ENCODE measurements at regions not wholly inside any gene's neighbourhood (a gene's known extent, or its start where the extent isn't known, plus 50 kb on each side); places are given as distances from the start of the nearest gene placed in this dataset.
"Not testable (repeated sequence)": the region's sequence is repeated elsewhere in the genome, so short reads cannot be mapped to it uniquely, and the experiment has no call there.

DNA sequence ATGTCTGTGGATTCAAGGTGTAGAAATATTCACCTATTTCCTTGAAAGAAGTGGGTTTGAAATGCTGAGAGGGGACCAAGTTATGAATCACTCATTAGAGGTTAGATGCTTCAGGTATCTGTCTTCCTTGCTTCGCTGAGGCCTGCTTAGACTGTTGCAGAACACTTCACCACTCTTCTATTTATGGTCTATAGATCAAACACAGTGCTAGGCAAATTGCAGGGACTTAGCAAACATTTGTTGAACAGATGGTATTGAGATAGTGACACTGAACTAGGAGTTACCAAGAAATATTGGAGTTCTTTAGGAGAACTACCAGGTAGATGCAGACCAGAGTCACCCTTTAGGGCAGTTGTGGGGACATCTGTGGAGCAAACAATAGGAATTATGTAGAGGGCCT is 123.8 kb downstream of the RFPL4B start:
- intact Hi-C loops (cut with DNase I) = no loop called here
- ATAC-seq (no peak), DNase-seq (no peak)
- no peaks in the 10 kb centered on the region for H3K4me1 ChIP-seq
- H3K36me3 ChIP-seq = no peaks in the 10 kb centered on the region
- TF ChIP-seq, protein P1, sequence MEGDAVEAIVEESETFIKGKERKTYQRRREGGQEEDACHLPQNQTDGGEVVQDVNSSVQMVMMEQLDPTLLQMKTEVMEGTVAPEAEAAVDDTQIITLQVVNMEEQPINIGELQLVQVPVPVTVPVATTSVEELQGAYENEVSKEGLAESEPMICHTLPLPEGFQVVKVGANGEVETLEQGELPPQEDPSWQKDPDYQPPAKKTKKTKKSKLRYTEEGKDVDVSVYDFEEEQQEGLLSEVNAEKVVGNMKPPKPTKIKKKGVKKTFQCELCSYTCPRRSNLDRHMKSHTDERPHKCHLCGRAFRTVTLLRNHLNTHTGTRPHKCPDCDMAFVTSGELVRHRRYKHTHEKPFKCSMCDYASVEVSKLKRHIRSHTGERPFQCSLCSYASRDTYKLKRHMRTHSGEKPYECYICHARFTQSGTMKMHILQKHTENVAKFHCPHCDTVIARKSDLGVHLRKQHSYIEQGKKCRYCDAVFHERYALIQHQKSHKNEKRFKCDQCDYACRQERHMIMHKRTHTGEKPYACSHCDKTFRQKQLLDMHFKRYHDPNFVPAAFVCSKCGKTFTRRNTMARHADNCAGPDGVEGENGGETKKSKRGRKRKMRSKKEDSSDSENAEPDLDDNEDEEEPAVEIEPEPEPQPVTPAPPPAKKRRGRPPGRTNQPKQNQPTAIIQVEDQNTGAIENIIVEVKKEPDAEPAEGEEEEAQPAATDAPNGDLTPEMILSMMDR (IDR thresholded peaks at IDR 0.05) = no peak
- no peak overlapping the region for H3K27ac ChIP-seq
- H3K4me3 ChIP-seq = no peak overlapping the region
- H3K9me3 ChIP-seq = no peaks in the 10 kb centered on the region
- no peaks in the 10 kb centered on the region for H3K27me3 ChIP-seq (ENCODE audit: low read depth)

DNA sequence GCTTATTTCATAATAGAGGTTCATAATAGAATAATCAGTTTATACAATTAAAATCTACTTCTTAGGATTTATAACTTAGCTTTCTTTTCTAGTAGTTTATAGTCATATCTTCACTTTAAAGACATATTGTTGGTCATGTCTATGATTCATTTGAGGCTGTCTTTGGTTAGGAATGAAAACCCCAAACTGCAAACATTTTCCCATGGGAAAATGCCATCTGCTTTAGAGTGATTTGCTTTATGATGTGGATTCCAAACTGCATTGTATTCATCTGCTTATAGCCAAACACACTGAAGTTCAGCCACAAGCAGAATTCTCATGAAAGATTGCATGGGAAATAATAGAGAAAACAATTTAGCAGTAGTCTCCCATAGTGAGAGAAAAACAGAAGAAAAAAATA is 128.0 kb downstream of the RFPL4B start:
- no peaks in the 10 kb centered on the region for H3K36me3 ChIP-seq
- no peaks in the 10 kb centered on the region for H3K27me3 ChIP-seq (ENCODE audit: low read depth)
- H3K9me3 ChIP-seq = no peaks in the 10 kb centered on the region
- no peak overlapping the region for H3K27ac ChIP-seq
- no peaks in the 10 kb centered on the region for H3K4me1 ChIP-seq
- DNase-seq = no peak
- no peak for ATAC-seq
- no peak overlapping the region for H3K4me3 ChIP-seq
- intact Hi-C loops (cut with DNase I) = no loop called here
- TF ChIP-seq, protein P1 (IDR thresholded peaks at IDR 0.05) = no peak

DNA sequence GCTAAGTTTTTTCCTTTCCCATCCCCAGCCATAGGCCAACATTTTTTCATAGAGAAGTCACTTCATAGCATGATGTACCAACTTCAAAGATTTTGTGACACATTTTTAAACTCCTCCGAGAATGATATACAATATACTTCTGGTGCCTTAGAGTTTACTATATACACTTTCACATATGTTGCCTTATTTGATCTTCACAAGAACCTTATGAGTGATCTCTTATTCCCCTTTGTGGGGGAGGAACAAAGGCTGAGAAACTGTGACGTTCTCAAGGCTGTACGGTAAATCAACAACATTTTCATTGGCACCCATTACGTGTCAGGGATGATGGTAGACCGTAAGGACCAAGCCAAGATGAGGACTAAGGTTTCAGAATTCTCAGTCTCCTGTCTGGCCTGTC is 130.0 kb downstream of the RFPL4B start:
- no peak overlapping the region for H3K27ac ChIP-seq
- no peak overlapping the region for H3K4me3 ChIP-seq
- DNase-seq (no peak), ATAC-seq (no peak)
- no peaks in the 10 kb centered on the region for H3K27me3 ChIP-seq (ENCODE audit: low read depth)
- TF ChIP-seq, protein P1 (IDR thresholded peaks at IDR 0.05) = no peak
- no peaks in the 10 kb centered on the region for H3K4me1 ChIP-seq
- intact Hi-C loops (cut with DNase I) = no loop called here
- H3K9me3 ChIP-seq = no peaks in the 10 kb centered on the region
- H3K36me3 ChIP-seq = no peaks in the 10 kb centered on the region

DNA sequence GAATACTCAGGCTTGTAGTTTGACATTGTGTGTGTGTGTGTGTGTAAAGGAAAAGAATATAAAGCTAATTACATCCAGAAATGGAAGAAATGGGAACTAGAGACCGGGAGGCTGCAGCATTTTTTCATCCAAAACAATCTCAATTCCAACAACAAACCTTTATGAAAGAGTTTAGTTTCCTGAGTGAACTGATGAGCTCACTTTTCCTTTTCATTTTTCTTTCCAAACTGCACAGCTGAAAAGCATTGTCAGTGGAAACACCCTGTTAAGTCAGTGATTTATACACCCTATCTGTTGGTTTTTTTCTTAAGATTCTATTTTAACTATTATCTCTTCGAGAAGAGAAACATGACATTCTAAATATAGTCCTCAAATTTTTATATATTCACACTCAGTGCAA is 130.9 kb downstream of the RFPL4B start:
- no peaks in the 10 kb centered on the region for H3K9me3 ChIP-seq
- ATAC-seq = no peak
- intact Hi-C loops (cut with DNase I) = no loop called here
- no peak overlapping the region for H3K4me3 ChIP-seq
- DNase-seq = no peak
- TF ChIP-seq, protein P1 (IDR thresholded peaks at IDR 0.05) = no peak
- no peaks in the 10 kb centered on the region for H3K27me3 ChIP-seq (ENCODE audit: low read depth)
- H3K27ac ChIP-seq = no peak overlapping the region
- H3K4me1 ChIP-seq = no peaks in the 10 kb centered on the region
- H3K36me3 ChIP-seq = no peaks in the 10 kb centered on the region

DNA sequence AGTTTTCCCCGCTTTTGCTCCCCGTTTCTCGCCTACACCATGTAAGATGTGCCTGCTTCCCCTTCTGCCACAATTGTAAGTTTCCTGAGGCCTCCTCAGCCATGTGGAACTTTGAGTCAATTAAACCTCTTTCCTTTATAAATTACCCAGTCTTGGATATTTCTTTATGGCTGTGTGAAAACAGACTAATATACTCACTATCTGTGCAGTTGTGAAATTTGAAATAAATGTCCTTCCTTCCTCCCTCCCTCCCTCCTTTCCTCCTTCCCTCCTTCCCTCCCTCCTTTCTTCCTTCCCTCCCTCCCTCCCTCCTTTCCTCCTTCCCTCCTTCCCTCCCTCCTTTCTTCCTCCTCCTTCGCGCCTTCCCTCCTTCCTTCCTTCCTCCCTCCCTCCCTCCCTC is 132.8 kb downstream of the RFPL4B start:
- H3K9me3 ChIP-seq; ATAC-seq; intact Hi-C loops (cut with DNase I): not testable (repeated sequence)

DNA sequence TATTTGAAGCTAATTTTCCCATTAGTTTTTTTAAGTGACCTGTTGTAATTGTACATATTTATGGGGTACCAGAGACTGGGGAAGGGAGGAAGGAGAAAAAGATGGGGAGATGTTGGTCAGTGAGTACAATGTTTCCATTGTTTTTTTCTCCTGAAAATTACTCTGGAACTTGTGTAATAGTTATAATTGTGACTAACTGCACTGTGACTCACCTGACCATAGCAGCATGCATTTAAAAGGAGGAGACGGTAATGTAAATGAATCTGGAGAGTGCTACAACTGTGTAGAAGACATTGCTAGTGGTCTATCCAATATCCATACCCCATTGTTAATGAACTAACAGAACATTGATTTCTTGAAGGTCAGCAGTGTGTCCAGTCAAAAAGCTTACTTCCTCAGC is 133.4 kb downstream of the RFPL4B start:
- ATAC-seq (no peak), DNase-seq (no peak)
- no peak overlapping the region for H3K4me3 ChIP-seq
- intact Hi-C loops (cut with DNase I) = no loop called here
- H3K36me3 ChIP-seq = no peaks in the 10 kb centered on the region
- TF ChIP-seq, protein P1 (IDR thresholded peaks at IDR 0.05) = no peak
- no peaks in the 10 kb centered on the region for H3K9me3 ChIP-seq
- no peaks in the 10 kb centered on the region for H3K27me3 ChIP-seq (ENCODE audit: low read depth)
- H3K4me1 ChIP-seq = no peaks in the 10 kb centered on the region
- H3K27ac ChIP-seq = no peak overlapping the region

More for the DNA sequence above, 132.8 kb downstream of the RFPL4B start:
- H3K36me3 ChIP-seq; DNase-seq; H3K27ac ChIP-seq; H3K27me3 ChIP-seq (ENCODE audit: low read depth); H3K4me1 ChIP-seq; H3K4me3 ChIP-seq: not testable (repeated sequence)
